ENCODE measurements at regions not wholly inside any gene's neighbourhood (a gene's known extent, or its start where the extent isn't known, plus 50 kb on each side); places are given as distances from the start of the nearest gene placed in this dataset.
A peak's percentile ranks its signal among the peaks of the same experiment; 100 is the strongest.

DNA sequence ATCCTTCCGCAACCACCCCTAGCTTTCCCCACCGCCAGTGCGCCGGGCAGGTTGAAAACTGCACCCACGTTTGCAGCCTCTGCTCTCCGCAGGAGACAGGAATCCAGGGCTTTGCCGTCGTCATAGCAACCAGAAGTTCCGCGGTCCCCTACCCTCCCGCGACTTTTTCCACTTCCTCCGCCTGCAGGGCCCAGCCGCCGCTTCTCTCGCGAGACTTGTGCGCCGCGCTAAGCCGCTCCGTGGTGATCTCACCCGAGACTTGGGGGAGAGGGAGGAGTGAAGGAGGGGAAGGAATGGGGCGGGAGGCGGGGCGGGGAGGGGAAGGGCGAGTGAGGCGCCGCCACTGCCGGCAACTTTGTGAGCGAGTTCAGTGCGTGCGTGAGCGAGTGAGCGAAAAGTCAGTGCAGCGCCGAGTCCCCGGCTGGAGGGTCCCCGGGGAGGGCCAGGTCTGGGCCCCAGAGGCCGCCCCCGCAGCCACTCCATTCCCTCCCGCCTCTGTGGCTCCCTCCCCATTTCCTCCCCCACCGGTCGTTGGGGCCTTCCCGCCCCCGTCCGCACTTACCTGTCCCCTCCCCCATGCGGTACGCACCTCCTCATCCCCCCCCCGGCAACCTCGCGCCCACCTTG, 413.0 kb downstream of the PCNX1 start, which contains the start of gene SIPA1L1 (continued):
- TF ChIP-seq YY1 (IDR thresholded peaks at IDR 0.05; ENCODE audit: borderline replicate concordance in 1 of 3, control insufficient read depth in 1 of 3, extremely low read depth in 1 of 3, insufficient read depth in 3 of 3, insufficient read length in 1 of 3, insufficient replicate concordance in 2 of 3, low read depth in 1 of 3, low read length in 2 of 3), result peak in 2 of 3 experiments; percentile 39 to 61
- no peak for TF ChIP-seq ZNF232 (CRISPR knock-in tag; IDR thresholded peaks at IDR 0.05)
- TF ChIP-seq C11orf30 (IDR thresholded peaks at IDR 0.05; ENCODE audit: low read depth), result no peak
- TF ChIP-seq ETV5 (CRISPR knock-in tag; IDR thresholded peaks at IDR 0.05; ENCODE audit: low read depth), result no peak
- no peak for TF ChIP-seq TEAD4 (IDR thresholded peaks at IDR 0.05; ENCODE audit: low read length)
- no peak for TF ChIP-seq TEAD4 (CRISPR knock-in tag; IDR thresholded peaks at IDR 0.05; ENCODE audit: borderline replicate concordance)
- no peak for TF ChIP-seq TCF7L2 (IDR thresholded peaks at IDR 0.05; ENCODE audit: low read depth, low read length)
- no peak for TF ChIP-seq RUNX1 (IDR thresholded peaks at IDR 0.05; ENCODE audit: low read depth)
- TF ChIP-seq, protein P1, sequence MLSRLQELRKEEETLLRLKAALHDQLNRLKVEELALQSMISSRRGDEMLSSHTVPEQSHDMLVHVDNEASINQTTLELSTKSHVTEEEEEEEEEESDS (CRISPR knock-in tag; IDR thresholded peaks at IDR 0.05), result no peak
- peak in 1 of 2 experiments; percentile 84; a peak in 2 of 4 replicates for TF ChIP-seq CSDE1 (IDR thresholded peaks at IDR 0.05)
- TF ChIP-seq BRF1 (IDR thresholded peaks at IDR 0.05; ENCODE audit: borderline replicate concordance, extremely low read depth, insufficient read length), result no peak
- TF ChIP-seq POLR2B (IDR thresholded peaks at IDR 0.05; ENCODE audit: low read depth, partially characterized antibody), result peak; percentile 80
- TF ChIP-seq IRF1 (CRISPR knock-in tag; IDR thresholded peaks at IDR 0.05; ENCODE audit: borderline replicate concordance), result no peak
- no peak for TF ChIP-seq ATF6 (CRISPR knock-in tag; IDR thresholded peaks at IDR 0.05)
- no peak for TF ChIP-seq ZBTB17 (CRISPR knock-in tag; IDR thresholded peaks at IDR 0.05)
- no peak for TF ChIP-seq E2F4 (CRISPR knock-in tag; IDR thresholded peaks at IDR 0.05; ENCODE audit: low read depth)
- TF ChIP-seq MAFF (IDR thresholded peaks at IDR 0.05; ENCODE audit: low read length), result peak; percentile 39; the same call in 1 of the 2 replicates
- no peak for TF ChIP-seq BCL6 (CRISPR knock-in tag; IDR thresholded peaks at IDR 0.05)
- no peak for TF ChIP-seq RFX5 (IDR thresholded peaks at IDR 0.05; ENCODE audit: low read depth, low read length)
- no peak for TF ChIP-seq ETS2 (tag; IDR thresholded peaks at IDR 0.05; ENCODE audit: borderline replicate concordance, poor library complexity, severe bottlenecking)
- TF ChIP-seq, protein P2, sequence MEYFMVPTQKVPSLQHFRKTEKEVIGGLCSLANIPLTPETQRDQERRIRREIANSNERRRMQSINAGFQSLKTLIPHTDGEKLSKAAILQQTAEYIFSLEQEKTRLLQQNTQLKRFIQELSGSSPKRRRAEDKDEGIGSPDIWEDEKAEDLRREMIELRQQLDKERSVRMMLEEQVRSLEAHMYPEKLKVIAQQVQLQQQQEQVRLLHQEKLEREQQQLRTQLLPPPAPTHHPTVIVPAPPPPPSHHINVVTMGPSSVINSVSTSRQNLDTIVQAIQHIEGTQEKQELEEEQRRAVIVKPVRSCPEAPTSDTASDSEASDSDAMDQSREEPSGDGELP (CRISPR knock-in tag; IDR thresholded peaks at IDR 0.05; ENCODE audit: borderline replicate concordance), result peak; percentile 65; the same call in 1 of the 2 replicates
- TF ChIP-seq ZNF277 (CRISPR knock-in tag; IDR thresholded peaks at IDR 0.05; ENCODE audit: borderline replicate concordance), result no peak

Data from K562 (cell line).